GM23248 (cell line): ENCODE measurements at regions not wholly inside any gene's neighbourhood (a gene's known extent, or its start where the extent isn't known, plus 50 kb on each side); places are given as distances from the start of the nearest gene placed in this dataset.

ENCODE experiments used
- EZH2 ChIP-seq: fragments of 200-600 bp; sonication (generic); IDR thresholded peaks from 2 replicates; pipeline ENCODE4 v1.6.1; 2018; ENCODE audit warnings: antibody characterized with exemption, mild to moderate bottlenecking; ENCODE audit not compliant: insufficient read depth, poor library complexity, severe bottlenecking
- EZH2phosphoT487 ChIP-seq: fragments of 200-600 bp; sonication (generic); IDR thresholded peaks from 2 replicates; pipeline ENCODE4 v1.6.1; 2018; ENCODE audit warnings: antibody characterized with exemption, moderate library complexity, mild to moderate bottlenecking, low read depth; ENCODE audit not compliant: insufficient read depth

DNA sequence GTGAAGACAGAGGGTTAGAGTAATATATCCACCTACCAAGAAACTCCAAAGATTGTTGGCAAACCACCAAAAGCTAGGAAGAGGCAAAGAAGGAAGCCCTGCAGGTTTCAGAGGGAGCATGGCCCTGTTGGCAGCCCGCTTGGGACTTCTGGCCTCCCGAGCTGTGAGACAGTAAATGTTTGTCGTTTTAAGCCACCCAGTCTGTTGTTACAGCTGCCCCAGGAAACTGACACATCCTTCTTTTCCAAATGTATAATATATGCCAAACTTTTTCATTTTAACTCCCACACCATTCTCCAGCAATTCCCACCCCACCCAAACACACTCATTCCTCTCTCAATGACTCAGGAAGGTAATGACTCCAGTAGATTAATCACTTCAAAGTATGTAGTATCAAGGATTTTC, 74.0 kb downstream of the RPS29 start:
- TF ChIP-seq EZH2 (no peak), EZH2phosphoT487 (0 out of 2 replicates have a peak, but pooled peaks have one; percentile 71)
